ENCODE measurements at regions not wholly inside any gene's neighbourhood (a gene's known extent, or its start where the extent isn't known, plus 50 kb on each side); places are given as distances from the start of the nearest gene placed in this dataset.

GRCh38 chrX:115357326-115358120, 68.0 kb downstream of the LUZP4 start:
- TF ChIP-seq EGR1 (IDR thresholded peaks at IDR 0.05; ENCODE audit: low read depth in 2 of 2) (no peak), CTCF (IDR thresholded peaks at IDR 0.05; ENCODE audit: low read depth, low read length, missing input control) (no peak), YY1 (IDR thresholded peaks at IDR 0.05) (no peak), MAX (IDR thresholded peaks at IDR 0.05) (no peak), REST (IDR thresholded peaks at IDR 0.05) (no peak), SP1 (IDR thresholded peaks at IDR 0.05) (no peak), TAF1 (conservative IDR thresholded peaks at IDR 0.05) (no peak), HNF4G (IDR thresholded peaks at IDR 0.05) (no peak), ZBTB33 (IDR thresholded peaks at IDR 0.05) (no peak), GABPA (IDR thresholded peaks at IDR 0.05 in 1 of 2, conservative IDR thresholded peaks at IDR 0.05 in 1 of 2) (no peak), ATF3 (IDR thresholded peaks at IDR 0.05) (no peak), JUND (IDR thresholded peaks at IDR 0.05) (no peak), RAD21 (IDR thresholded peaks at IDR 0.05) (no peak), NR2F2 (IDR thresholded peaks at IDR 0.05) (no peak)
